ENCODE measurements at regions not wholly inside any gene's neighbourhood (a gene's known extent, or its start where the extent isn't known, plus 50 kb on each side); places are given as distances from the start of the nearest gene placed in this dataset.
"Not testable (repeated sequence)": the region's sequence is repeated elsewhere in the genome, so short reads cannot be mapped to it uniquely, and the experiment has no call there.

GRCh38 chr4:13921805-13922204 is 294.3 kb upstream of the BOD1L1 start:
- Mint-ChIP-seq H3K4me3 (ENCODE audit: unreplicated experiment) (no peak overlapping the region), H3K9me3 (ENCODE audit: low read depth) (peaks cover 3% of the 10 kb centered on the region), H3K36me3 (ENCODE audit: low read depth) (peaks cover 2% of the 10 kb centered on the region), H3K4me1 (ENCODE audit: low read depth) (peaks cover 78% of the 10 kb centered on the region), H3K27ac (ENCODE audit: unreplicated experiment) (peak overlapping the region; percentile 90), H3K27me3 (ENCODE audit: low read depth) (no peaks in the 10 kb centered on the region)
- no peak for DNase-seq (ENCODE audit: low spot score)
- TF ChIP-seq CTCF (IDR thresholded peaks at IDR 0.05), result no peak

- peak overlapping the region; percentile 90 for H3K27ac Mint-ChIP-seq (ENCODE audit: unreplicated experiment)
- H3K9me3 Mint-ChIP-seq (ENCODE audit: low read depth), result peaks cover 3% of the 10 kb centered on the region
- no peaks in the 10 kb centered on the region for H3K27me3 Mint-ChIP-seq (ENCODE audit: low read depth)
- H3K4me3 Mint-ChIP-seq (ENCODE audit: unreplicated experiment), result no peak overlapping the region
- peaks cover 72% of the 10 kb centered on the region for H3K4me1 Mint-ChIP-seq (ENCODE audit: low read depth)
- no peak for DNase-seq (ENCODE audit: low spot score)
- peaks cover 2% of the 10 kb centered on the region for H3K36me3 Mint-ChIP-seq (ENCODE audit: low read depth)
- TF ChIP-seq CTCF (IDR thresholded peaks at IDR 0.05), result no peak
Measured at GRCh38 chr4:13922459-13922858, 294.9 kb upstream of the BOD1L1 start.

GRCh38 chr4:13922873-13923645 is 295.5 kb upstream of the BOD1L1 start:
- no peak for DNase-seq (ENCODE audit: low spot score)
- Mint-ChIP-seq H3K27ac (ENCODE audit: unreplicated experiment) (peak overlapping the region; percentile 90), H3K36me3 (ENCODE audit: low read depth) (peaks cover 2% of the 10 kb centered on the region), H3K9me3 (ENCODE audit: low read depth) (peaks cover 3% of the 10 kb centered on the region), H3K27me3 (ENCODE audit: low read depth) (no peaks in the 10 kb centered on the region), H3K4me3 (ENCODE audit: unreplicated experiment) (no peak overlapping the region), H3K4me1 (ENCODE audit: low read depth) (peaks cover 66% of the 10 kb centered on the region)
- TF ChIP-seq CTCF (IDR thresholded peaks at IDR 0.05), result no peak

GRCh38 chr4:13924900-13925299 is 297.4 kb upstream of the BOD1L1 start:
- not testable (repeated sequence) for H3K36me3 Mint-ChIP-seq (ENCODE audit: low read depth); H3K27ac Mint-ChIP-seq (ENCODE audit: unreplicated experiment); H3K4me3 Mint-ChIP-seq (ENCODE audit: unreplicated experiment); H3K27me3 Mint-ChIP-seq (ENCODE audit: low read depth); H3K9me3 Mint-ChIP-seq (ENCODE audit: low read depth); DNase-seq (ENCODE audit: low spot score)
- peaks cover 49% of the 10 kb centered on the region for H3K4me1 Mint-ChIP-seq (ENCODE audit: low read depth)

GRCh38 chr4:13928214-13928613 is 300.7 kb upstream of the BOD1L1 start:
- Mint-ChIP-seq H3K27ac (ENCODE audit: unreplicated experiment) (no peak overlapping the region), H3K4me3 (ENCODE audit: unreplicated experiment) (no peak overlapping the region), H3K27me3 (ENCODE audit: low read depth) (no peaks in the 10 kb centered on the region), H3K4me1 (ENCODE audit: low read depth) (peaks cover 20% of the 10 kb centered on the region), H3K36me3 (ENCODE audit: low read depth) (peaks cover 2% of the 10 kb centered on the region), H3K9me3 (ENCODE audit: low read depth) (peaks cover 13% of the 10 kb centered on the region)
- TF ChIP-seq CTCF (IDR thresholded peaks at IDR 0.05), result no peak
- DNase-seq (ENCODE audit: low spot score), result no peak

- Mint-ChIP-seq H3K4me1 (ENCODE audit: low read depth) (peaks cover 5% of the 10 kb centered on the region), H3K36me3 (ENCODE audit: low read depth) (no peaks in the 10 kb centered on the region)
Measured at GRCh38 chr4:13930155-13930554, 302.6 kb upstream of the BOD1L1 start.

More at GRCh38 chr4:13930155-13930554, 302.6 kb upstream of the BOD1L1 start:
- TF ChIP-seq CTCF (IDR thresholded peaks at IDR 0.05), result no peak
- H3K4me3 Mint-ChIP-seq (ENCODE audit: unreplicated experiment), result no peak overlapping the region
- no peak overlapping the region for H3K27ac Mint-ChIP-seq (ENCODE audit: unreplicated experiment)
- no peak for DNase-seq (ENCODE audit: low spot score)
- H3K9me3 Mint-ChIP-seq (ENCODE audit: low read depth), result peaks cover 10% of the 10 kb centered on the region
- no peaks in the 10 kb centered on the region for H3K27me3 Mint-ChIP-seq (ENCODE audit: low read depth)

All from chondrocyte (in vitro differentiated cells).